GM21447 (cell line): ENCODE measurements at regions not wholly inside any gene's neighbourhood (a gene's known extent, or its start where the extent isn't known, plus 50 kb on each side); places are given as distances from the start of the nearest gene placed in this dataset.

Source experiments
- ATAC-seq: cut with Tn5 transposase; IDR thresholded peaks from one replicate; pipeline ENCODE4 v1.9.1; 2021; ENCODE audit not compliant: unreplicated experiment

DNA sequence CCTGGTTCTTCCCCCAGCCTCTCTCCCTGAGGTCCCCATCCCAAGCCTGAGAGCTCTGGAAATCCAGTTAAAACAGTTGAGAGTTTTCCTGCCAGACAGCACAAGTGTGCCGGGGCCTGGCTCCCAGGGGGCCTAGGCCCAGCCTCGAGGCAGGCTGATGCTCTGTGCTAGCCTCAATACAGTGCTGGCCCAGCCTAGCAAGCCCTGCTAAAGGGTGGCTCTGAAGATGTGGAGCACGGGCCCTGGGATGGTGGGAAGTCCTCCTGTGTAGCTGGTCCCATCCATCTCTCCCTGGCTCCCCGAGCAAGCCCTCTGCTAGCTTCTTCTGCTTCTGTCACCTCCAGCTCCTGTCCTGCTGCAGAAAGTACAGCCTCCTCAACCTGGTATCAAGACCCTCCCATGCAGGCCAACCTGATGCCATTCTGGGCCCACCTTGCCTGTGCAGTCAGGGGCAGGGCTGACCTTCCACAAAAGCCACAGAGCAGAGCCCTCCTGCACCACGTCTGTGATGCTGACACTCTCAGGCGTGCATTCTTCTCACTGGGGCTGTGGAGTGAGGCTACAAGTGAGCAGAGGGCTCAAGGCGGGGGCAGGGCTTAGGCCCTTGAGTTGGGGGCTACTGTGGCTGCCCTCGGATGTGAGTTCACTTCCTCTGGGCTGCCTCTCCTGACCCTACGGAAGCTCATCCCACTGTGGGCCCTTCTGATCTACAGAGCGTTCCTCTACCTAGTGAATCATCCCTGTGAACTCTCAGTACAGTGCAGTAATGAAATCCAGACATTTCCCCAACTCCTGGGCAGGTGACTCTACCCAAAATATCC, 60.1 kb upstream of the LAPTM4A start:
- no peak for ATAC-seq

- no peak for ATAC-seq
These were observed 59.4 kb upstream of the LAPTM4A start for GRCh38 chr2:20110876-20111275.

GRCh38 chr2:20110383-20110782, 59.0 kb upstream of the LAPTM4A start:
- no peak for ATAC-seq

GRCh38 chr2:20108655-20109396, 57.4 kb upstream of the LAPTM4A start:
- ATAC-seq, result no peak

DNA sequence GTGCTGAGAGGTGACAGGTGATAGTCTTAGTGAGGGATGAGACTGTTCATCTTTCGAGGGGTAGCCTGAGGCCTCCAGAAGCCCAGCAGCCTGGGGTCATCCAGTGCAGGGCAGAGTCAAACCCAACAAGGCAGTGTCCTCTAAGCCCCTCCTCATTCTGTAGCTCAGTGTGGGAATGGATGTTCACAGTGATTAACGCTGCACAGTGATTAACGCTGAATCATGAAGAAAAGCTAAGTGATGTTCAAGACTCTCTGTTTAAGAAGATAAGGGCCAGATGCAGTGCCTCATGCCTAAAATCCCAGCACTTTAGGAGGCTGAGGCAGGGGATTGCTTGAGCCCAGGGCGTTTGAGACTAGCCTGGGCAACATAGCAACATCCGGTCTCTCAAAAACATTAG, 56.3 kb upstream of the LAPTM4A start:
- ATAC-seq, result no peak

GRCh38 chr2:20107352-20107751, 55.9 kb upstream of the LAPTM4A start:
- no peak for ATAC-seq

DNA sequence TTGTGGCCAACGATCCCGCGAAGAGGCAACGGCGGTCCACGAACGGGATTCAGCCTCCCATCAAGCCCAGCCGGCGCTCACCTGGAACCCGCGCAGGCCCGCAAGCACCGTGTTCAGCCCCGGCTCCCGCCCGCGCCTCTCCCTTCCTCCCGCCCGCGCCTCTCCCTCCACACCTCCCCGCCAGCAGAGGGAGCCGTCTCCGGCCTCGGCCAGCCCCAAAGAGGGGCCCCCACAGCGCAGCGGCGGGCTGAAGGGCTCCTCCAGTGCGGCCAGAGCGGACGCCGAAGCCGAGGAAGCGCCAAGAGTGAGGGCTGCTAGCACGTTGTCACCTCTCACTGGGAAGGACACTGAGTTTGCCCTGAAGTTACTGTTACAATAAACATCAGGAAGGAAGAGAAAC, 55.3 kb upstream of the LAPTM4A start:
- ATAC-seq, result no peak

GRCh38 chr2:20104900-20105545, 53.6 kb upstream of the LAPTM4A start:
- ATAC-seq, result no peak

DNA sequence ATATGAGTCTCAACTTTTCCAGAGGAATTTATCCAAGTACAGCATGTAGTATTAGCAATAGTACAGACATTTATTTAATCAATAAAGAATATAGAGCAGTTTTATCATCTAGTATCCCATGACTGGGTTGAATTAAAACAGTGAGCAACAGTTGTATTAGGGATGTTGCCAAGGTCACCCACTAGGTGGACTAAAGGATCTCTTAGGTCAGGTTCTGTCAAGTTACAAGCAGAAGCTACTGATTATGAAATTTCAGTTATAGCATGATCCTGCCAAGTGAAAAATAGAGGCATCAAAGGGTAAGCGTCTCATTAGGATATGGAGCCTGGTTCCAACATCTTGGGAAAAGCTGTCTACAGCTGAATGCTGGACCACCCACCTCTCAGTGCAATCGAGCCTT, 52.1 kb upstream of the LAPTM4A start:
- no peak for ATAC-seq
